DND-41 (cell line): ENCODE measurements at regions not wholly inside any gene's neighbourhood (a gene's known extent, or its start where the extent isn't known, plus 50 kb on each side); places are given as distances from the start of the nearest gene placed in this dataset.

ENCODE experiments used
- CTCF ChIP-seq: IDR thresholded peaks from 2 replicates; pipeline ENCODE4 v1.5.1; 2012; ENCODE audit warnings: borderline replicate concordance, low read length, moderate library complexity, mild to moderate bottlenecking; ENCODE audit not compliant: poor library complexity, severe bottlenecking; ENCODE audit errors: extremely low read depth
- EZH2 ChIP-seq: IDR thresholded peaks from 3 replicates; pipeline ENCODE4 v1.6.1; 2012; ENCODE audit warnings: borderline replicate concordance, low read depth, mild to moderate bottlenecking, moderate library complexity, low read length, inconsistent platforms; ENCODE audit not compliant: severe bottlenecking

GRCh38 chr1:68795956-68796355 is 299.1 kb upstream of the DEPDC1 start:
- TF ChIP-seq CTCF, result no peak
- TF ChIP-seq EZH2, result no peak
